GM12872 (cell line): ENCODE measurements at regions not wholly inside any gene's neighbourhood (a gene's known extent, or its start where the extent isn't known, plus 50 kb on each side); places are given as distances from the start of the nearest gene placed in this dataset.

Experiments
- CTCF ChIP-seq: IDR thresholded peaks from 3 replicates; pipeline ENCODE4 v1.5.1; 2011; ENCODE audit warnings: low read depth, mild to moderate bottlenecking, low read length, moderate library complexity; ENCODE audit not compliant: insufficient read depth

- no peak for TF ChIP-seq CTCF
Measured at GRCh38 chr6:124877468-124877867, 84.8 kb upstream of the RNF217 start.

- no peak for TF ChIP-seq CTCF
Measured at GRCh38 chr6:124879110-124879991, 82.9 kb upstream of the RNF217 start.

GRCh38 chr6:124879992-124880355 is 82.3 kb upstream of the RNF217 start:
- no peak for TF ChIP-seq CTCF

- 0 out of 3 replicates have a peak, but pooled peaks have one; percentile 16 for TF ChIP-seq CTCF
Measured at GRCh38 chr6:124881898-124882578, 80.2 kb upstream of the RNF217 start.

GRCh38 chr6:124882579-124883393 is 79.5 kb upstream of the RNF217 start:
- TF ChIP-seq CTCF: no peak

GRCh38 chr6:124885171-124885570 is 77.1 kb upstream of the RNF217 start:
- TF ChIP-seq CTCF: no peak
